ENCODE measurements at regions not wholly inside any gene's neighbourhood (a gene's known extent, or its start where the extent isn't known, plus 50 kb on each side); places are given as distances from the start of the nearest gene placed in this dataset.

- Histone ChIP-seq H4K91ac (ENCODE audit: insufficient read depth, low read depth, low read length) (no peak overlapping the region), H3K56ac (ENCODE audit: extremely low read depth, insufficient read depth, low read length) (no peak overlapping the region), H3K27ac (ENCODE audit: insufficient read depth, low read length) (no peak overlapping the region), H3K9ac (ENCODE audit: low read depth, low read length) (no peak overlapping the region), H3K4me2 (ENCODE audit: low read depth, low read length) (no peak overlapping the region), H2BK120ac (ENCODE audit: low read depth, low read length) (no peak overlapping the region), H2AFZ (replicated peaks; ENCODE audit: low read length, poor library complexity) (no peak overlapping the region), H3K4ac (ENCODE audit: low read depth, low read length) (no peak overlapping the region), H3K14ac (replicated peaks; ENCODE audit: low read depth, low read length) (no peak overlapping the region), H3K27me3 (ENCODE audit: control insufficient read depth, insufficient read depth, low read length) (no peaks in the 10 kb centered on the region), H3K79me1 (ENCODE audit: low read depth in 1 of 2, low read length in 2 of 2) (no peaks in the 10 kb centered on the region), H2BK15ac (ENCODE audit: low read depth, low read length) (no peak overlapping the region), H4K8ac (ENCODE audit: low read depth in 2 of 2, low read length in 2 of 2) (no peak overlapping the region), H3K4me3 (ENCODE audit: insufficient read depth, low read depth, low read length) (no peak overlapping the region), H3K18ac (ENCODE audit: low read depth, low read length) (no peak overlapping the region), H3K36me3 (ENCODE audit: control insufficient read depth, insufficient read depth, low read length) (no peaks in the 10 kb centered on the region), H2AK5ac (ENCODE audit: low read depth, low read length) (no peak overlapping the region), H4K5ac (ENCODE audit: low read depth, low read length) (no peak overlapping the region), H4K20me1 (ENCODE audit: insufficient read depth, low read length) (no peaks in the 10 kb centered on the region), H3K4me1 (ENCODE audit: control insufficient read depth, insufficient read depth, low read length) (no peaks in the 10 kb centered on the region; the same call in 1 of the 2 replicates), H2AK9ac (replicated peaks; ENCODE audit: low read depth, low read length, poor library complexity) (no peak overlapping the region), H2BK5ac (ENCODE audit: low read depth, low read length, poor library complexity, severe bottlenecking) (no peak overlapping the region), H3K23ac (ENCODE audit: low read depth, low read length) (no peak overlapping the region), H3K9me1 (ENCODE audit: insufficient read depth, low read length) (no peaks in the 10 kb centered on the region), H2BK20ac (ENCODE audit: low read depth, low read length) (no peak overlapping the region), H3K9me3 (ENCODE audit: control insufficient read depth, insufficient read depth, low read length) (peaks cover 3% of the 10 kb centered on the region)
- in situ Hi-C loops (cut with MboI; ENCODE audit: low sequenced_read_pairs) (no loop called here), intact Hi-C loops (cut with micrococcal nuclease) (no loop called here), dilution Hi-C loops (cut with HindIII; ENCODE audit: low sequenced_read_pairs, unreplicated experiment) (no loop called here)
- no CpG with 5 or more reads among the region's 3 CpGs for WGBS, 2 experiments (ENCODE audit: extremely low coverage in 2 of 2, insufficient read length in 1 of 2)
- no peak for ATAC-seq (ENCODE audit: low read depth)
- ChIA-PET CTCF (no interaction called here), POLR2A (ENCODE audit: unreplicated experiment) (no interaction called here)
- BruUV-seq (replicated peaks): no TSS peak
- no peak for DNase-seq
- TF ChIP-seq BHLHE40 (IDR thresholded peaks at IDR 0.05; ENCODE audit: low read depth, low read length): no peak
- TF ChIP-seq RAD21 (IDR thresholded peaks at IDR 0.05; ENCODE audit: low read length): no peak
- no peak for TF ChIP-seq RFX5 (IDR thresholded peaks at IDR 0.05; ENCODE audit: low read depth, low read length)
- no peak for TF ChIP-seq USF2 (IDR thresholded peaks at IDR 0.05; ENCODE audit: low read depth, low read length)
- no peak for TF ChIP-seq SMC3 (IDR thresholded peaks at IDR 0.05; ENCODE audit: low read depth, low read length)
- no peak for TF ChIP-seq NFE2L2 (IDR thresholded peaks at IDR 0.05; ENCODE audit: low read depth, low read length)
- TF ChIP-seq POLR2A (IDR thresholded peaks at IDR 0.05; ENCODE audit: low read depth, low read length): no peak
- no peak for TF ChIP-seq CTCF (conservative IDR thresholded peaks at IDR 0.05; ENCODE audit: low read depth, low read length)
- no peak for TF ChIP-seq CEBPB (IDR thresholded peaks at IDR 0.05; ENCODE audit: low read depth, low read length)
- TF ChIP-seq RCOR1 (IDR thresholded peaks at IDR 0.05; ENCODE audit: insufficient replicate concordance, low read length): no peak
Measured at GRCh38 chr17:71262586-71262985, 858.2 kb upstream of the SOX9 start.

All from IMR-90 (cell line).